ENCODE measurements at regions not wholly inside any gene's neighbourhood (a gene's known extent, or its start where the extent isn't known, plus 50 kb on each side); places are given as distances from the start of the nearest gene placed in this dataset.

DNA sequence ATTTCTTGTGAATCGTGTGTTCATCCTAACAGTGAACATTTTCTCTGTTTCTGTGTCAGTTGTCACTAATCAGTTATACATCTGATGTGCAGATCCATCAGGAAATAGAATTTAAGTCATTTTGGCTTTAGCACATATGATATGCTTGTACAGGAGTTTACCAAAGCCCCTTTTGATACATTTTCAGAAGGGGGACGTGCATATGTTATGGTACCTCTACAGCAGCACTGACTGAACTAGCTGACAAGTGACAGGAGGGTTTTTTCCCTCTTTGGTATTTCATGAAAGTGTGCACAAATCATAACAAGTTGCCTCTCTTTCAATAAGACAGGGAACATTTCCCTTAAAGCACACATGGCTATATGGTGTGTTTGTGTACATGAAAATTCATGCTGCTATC lies 536.5 kb downstream of the PLCL1 start:
- DNase-seq (ENCODE audit: low spot score) = no peak

DNA sequence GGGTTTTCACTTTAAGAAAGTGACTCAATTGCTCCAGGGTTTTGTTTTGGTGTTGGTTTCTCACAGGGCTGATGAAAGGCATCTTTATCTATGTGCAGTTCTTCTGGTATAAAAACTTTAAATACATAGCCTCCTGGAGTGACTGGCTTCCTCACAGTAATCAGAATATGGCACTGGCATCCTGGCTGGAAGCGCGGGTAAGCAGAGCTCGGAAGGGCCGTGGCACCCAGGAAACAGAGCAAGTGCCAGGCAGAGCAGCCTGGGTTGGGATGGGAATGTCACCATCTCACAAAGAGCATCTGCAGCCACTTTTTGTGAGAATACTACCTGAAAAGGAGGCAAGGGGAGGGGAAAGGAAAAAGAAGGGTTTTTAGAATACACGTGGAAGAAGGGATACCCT lies 534.7 kb downstream of the PLCL1 start:
- DNase-seq (ENCODE audit: low spot score) = no peak

DNA sequence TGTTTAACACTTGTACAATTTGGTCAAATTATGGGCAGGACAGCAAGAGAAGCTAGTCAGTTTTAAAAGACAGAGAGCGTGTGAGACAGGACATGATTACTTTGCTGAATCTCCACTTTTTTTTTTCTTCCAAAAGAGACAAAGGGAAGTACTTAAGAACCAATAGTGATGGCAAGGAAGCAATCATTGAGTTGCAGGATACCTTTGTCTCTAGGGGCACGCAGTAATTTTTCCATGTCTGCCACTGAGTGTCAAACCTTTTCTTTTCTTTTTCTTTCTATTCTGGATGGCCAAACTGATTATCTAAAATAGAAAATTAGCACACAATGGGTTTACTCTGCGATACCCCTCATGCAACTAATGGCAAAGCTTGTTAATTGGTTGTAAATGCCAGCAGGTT lies 533.0 kb downstream of the PLCL1 start:
- no peak for DNase-seq (ENCODE audit: low spot score)

DNA sequence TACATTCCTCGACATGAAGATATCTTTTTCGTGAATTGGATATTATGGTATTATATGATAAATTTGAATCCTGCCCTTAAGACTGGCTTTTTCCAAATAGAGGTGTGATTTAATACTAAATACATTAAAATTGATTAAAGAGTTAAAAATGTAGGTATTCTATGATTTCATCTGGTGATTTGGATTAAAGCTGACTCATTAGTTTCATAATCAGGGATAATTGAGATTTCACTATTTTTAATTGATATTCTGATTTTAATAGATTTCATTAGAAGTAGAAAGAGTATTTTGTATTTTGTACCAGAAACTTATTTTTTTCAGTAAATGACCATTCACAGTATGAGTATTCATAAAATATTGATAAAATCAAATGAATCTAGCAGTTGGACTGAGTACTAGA lies 524.1 kb downstream of the PLCL1 start:
- no peak for DNase-seq (ENCODE audit: low spot score)

DNA sequence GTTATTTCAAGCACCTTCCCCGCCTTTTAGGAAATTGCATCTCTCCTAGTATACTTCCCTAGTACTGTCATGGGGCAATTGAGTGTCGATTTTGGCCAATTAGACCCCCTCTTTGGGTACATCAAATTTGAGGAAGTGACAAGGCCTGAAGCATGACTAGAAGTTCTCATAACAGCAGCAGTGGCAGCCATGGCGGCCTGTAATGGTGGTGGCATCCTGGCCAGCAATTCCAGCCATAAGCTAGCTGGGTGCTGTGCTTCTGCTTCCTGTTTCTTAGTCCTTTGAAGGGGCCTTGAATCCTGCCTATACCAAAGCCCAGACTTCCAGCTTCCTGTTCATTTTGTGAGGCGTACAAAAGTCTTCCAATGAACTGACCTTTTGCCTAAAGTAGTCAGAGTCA lies 523.1 kb downstream of the PLCL1 start:
- DNase-seq (ENCODE audit: low spot score) = no peak

DNA sequence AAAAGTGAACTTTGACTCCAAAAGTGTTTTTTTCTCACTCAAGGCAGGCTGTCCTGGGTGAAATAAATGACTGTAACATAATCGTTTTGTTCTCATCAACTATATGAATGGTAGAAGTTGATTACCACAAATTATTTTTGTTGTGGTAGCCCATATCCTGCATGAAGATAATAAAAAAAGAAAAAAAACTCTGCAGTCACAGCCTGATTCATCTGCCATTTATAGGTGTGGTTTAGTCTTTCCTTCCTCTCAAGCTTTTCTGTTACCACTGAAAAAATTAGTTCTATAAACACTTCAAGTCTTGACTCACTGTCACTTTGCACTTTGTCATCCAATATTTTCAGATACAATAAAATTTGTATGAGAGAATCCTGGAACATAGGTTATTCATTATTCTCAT lies 522.0 kb downstream of the PLCL1 start:
- no peak for DNase-seq (ENCODE audit: low spot score)

DNA sequence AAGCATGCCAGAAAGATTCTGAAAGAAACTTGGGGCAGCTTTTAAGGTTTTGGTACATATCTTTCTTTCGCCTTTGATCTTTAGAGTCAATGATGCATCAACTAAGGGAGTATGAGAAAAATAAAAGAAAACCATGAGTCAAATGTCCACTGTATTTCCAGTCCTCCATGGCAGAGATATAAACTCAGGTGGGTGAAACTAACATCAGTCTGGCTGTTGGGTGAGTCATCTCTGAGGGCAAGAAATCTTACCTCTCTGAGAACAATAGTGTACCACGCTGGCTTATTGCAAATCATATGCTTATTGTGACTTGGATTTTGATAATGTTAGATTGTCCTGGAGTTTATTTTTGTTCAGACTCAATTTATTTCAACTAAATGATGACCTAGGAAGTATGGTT lies 521.0 kb downstream of the PLCL1 start:
- no peak for DNase-seq (ENCODE audit: low spot score)

DNA sequence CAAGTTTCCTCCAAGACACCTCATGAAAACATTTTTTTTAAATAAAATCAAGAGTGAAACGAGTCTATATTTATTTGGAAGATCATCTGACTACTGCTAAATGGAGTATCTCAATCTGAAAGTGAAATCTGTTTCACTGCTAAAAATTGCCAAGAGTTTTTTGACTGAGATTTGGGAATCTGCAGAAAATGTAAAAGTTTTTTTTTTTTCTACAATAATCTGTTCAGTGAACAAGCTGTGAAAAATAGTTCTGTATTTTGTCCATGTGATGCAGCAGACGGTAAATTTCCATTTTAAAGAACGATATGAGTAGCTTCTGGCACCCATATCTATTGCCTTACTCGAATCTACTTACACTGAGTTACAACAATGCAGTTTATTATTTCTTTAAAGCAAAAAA lies 519.7 kb downstream of the PLCL1 start:
- DNase-seq (ENCODE audit: low spot score) = no peak

DNA sequence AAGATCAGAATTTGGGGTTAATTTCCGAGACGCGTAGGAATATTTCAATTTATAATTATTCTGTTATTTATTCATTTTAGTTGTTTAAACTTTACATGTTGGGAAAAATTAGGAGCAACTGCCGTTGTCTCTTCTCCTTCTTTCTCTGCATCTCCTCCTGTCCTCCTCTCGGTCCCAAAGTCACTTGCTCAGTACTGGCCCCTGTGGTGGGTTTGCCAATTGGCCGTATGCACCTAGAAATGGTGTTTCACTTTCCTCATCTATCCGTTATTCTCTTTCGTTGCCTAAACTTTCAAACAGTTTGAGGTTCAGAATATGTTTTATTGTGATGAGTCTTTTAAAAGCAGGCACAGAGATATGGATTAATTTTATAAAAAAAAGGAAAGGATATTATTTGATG lies 517.9 kb downstream of the PLCL1 start:
- DNase-seq (ENCODE audit: low spot score) = no peak

DNA sequence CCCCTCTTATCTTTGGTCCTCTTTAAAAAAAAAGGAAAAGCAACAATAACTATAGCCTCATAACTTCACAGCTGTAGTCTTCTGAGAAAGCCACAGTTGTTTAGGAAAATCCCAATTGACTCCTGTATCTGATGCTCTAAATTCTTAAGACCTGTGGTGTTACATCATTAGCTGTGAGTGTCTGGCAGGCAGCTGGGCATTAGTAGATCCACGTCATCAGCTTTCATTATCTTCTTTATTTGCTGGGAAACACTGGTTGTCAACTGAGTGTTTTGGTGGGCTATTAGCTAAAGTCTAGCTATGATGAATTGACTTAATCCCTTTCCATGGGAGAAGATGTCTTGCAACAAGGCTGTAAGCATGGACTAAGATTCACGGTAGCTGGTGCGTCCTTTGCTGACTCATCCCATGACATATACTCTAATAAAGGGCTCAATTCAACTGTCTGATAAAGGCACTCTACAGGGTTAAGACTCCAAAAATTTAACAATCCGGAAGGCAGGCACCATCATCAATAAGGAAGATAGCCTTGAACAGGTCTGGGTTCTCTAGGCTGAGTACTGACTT lies 517.2 kb downstream of the PLCL1 start:
- no peak for DNase-seq (ENCODE audit: low spot score)

DNA sequence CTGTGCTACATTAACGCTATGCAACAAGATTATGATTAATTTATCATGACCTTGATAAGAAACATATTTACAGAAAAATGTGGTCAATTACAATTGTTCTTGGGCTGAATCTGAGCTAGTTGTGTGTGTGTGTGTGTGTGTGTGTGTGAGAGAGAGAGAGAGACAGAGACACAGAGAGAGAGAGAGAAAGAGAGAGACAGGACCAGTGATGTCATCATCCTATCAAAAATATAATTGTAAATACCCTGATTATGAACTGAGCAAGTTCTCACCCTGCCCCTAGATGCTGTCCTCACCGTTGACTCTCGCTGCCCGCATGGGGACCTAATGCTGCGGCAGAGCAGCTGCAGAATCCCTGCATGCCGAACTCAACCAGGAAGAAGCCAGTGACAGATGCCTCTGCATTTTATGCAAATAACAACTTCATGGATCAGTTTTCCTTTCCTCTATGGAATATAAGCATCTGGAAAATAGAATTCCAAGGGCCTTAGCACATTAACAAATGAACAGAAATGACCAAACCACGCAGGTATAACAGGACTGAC lies 512.5 kb downstream of the PLCL1 start:
- no peak for DNase-seq (ENCODE audit: low spot score)

DNA sequence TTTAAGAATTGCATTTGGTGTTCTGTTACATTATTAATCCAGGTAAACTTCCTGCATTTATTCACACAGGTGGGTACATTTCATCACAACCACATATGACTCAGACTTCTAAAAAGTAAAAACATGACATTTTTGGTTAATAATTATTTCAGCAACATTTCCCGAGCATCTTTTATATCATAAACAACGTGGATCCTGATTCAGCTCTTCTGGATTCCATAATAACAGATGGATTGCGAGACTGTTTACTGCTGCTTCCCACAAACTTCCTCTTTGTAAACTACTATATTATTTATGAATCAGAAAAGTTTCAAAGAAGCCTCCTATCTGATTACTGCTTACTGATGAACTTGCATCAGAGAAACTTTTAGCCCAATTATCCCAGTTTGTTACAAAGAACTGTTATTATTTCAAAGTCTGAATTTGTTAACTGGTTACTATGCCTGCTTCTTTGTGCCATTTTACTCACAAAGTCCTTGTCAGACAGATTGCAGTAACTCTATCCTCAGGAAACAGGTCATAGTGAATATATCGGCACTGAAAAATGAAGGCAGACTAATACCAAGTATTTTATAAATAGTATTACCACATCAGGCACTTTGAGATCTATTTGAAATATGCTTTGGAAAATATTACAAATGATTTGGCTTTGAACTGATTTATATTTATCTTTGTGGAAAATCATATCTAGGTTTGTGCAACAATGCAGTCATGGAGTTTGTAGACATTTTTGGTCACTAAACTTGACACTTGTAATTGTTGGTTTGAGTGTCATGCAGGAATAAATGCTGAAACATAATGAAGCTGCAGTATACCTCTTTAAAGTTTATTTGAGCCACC lies 511.6 kb downstream of the PLCL1 start:
- no peak for DNase-seq (ENCODE audit: low spot score)

DNA sequence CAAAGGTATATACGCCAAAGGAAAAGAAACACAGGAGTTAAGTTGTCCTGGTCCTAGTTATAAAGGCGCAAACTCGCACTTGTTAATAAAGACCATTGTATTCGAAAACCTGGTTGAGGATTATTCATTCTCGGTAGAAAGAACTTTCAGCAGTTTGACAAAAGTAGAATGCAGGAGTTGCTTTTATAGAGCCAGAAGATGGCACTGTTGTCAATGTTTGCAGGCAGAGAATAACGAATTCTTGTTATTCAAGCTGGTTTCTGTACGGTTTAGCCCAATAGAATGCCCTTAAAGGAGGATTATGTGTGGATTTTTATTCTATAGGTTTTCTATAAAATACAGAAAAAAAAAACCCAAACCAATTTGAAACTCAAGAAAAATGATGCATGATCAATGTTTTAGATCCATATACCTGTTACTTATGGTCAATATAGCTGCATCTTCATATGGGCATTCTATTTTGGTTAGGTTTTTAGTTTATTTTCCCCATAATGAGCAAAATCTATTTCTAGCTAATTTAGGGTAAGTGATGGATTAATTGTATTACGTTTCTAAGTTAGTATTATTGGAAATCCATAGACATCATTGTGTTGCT lies 510.3 kb downstream of the PLCL1 start:
- DNase-seq (ENCODE audit: low spot score) = no peak

DNA sequence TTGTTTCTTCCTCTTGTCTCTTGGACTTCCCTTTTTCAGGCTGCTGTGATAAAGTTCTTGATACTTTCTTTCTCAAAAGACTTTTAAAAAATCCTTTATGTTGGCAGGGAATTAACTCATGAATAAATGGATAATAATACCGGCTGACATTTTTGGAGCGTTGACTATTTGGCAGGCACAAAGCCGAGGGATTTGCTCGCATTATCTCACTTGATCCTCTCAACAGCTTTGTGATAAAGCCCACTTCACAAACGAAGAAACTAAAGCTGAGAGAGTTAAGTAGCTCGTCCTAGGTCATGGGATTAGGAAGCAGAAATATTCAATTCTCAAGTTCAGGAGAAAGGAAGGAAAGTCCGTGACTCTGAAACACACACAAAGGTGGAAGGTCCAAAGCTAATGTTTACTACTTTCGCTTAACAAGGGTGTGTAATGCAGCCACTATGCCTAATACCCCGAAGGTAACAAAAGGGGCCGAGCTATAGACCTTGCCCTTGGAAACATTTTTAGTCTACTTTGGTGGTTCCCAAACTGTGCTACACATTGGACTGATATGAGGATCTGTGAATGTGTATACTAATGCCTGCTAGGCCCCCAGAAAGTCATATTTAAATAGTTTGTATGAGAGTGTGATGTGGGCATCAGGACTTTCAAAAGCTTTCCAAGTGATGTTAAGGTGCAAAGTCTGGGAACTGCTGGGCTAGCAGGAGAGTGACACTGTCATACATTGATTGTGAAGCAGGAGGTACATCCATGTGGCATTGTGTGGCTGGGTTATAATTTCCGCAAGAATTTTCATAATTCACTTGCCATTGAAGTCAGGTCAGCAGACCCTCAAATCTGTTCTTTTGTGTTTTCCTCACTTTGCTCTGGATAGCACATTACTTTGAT lies 508.4 kb downstream of the PLCL1 start:
- no peak for DNase-seq (ENCODE audit: low spot score)

DNA sequence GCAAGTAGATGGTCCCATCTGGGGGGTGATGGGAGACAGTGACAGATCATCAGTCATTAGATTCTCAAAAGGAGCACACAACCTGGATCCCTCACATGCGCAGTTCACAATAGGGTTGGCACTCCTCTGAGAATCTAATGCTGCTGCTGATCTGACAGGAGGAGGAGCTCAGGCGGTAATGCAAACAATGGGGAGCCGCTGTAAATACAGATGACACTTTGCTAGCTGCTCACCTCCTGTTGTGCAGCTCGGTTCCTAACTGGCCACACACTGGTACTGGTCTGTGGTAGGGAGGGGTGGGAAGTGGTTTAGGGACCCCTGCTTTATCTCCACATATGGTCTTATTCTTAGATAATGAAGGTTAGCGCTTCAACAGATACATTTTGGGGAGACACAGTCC lies 506.6 kb downstream of the PLCL1 start:
- no peak for DNase-seq (ENCODE audit: low spot score)

DNA sequence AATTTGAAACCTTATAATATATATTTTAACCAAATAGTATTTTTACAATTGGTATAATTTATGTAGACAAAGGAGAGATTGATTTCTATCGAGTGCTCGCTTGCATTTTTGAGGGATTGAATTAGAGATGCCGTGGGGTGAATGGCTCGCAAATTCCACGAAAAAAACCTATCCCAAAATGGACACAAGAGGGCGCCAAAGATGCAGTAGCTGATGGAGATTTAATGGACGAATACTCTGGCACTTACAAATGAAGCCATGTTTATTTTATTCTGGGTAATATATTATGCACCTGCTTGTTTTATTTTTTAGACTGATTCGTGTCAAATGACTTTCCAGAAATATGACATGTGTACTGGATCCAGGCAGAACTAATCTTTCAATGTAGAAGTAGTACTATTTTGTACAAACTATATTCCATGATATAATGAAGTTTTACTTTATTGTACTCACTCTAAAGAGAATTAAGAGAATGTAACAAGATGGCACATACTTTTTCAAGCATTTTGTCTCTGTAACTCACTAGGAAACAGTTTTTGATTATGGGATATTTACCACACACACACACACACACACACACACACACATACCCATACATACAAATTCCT lies 505.4 kb downstream of the PLCL1 start:
- DNase-seq (ENCODE audit: low spot score) = no peak

DNA sequence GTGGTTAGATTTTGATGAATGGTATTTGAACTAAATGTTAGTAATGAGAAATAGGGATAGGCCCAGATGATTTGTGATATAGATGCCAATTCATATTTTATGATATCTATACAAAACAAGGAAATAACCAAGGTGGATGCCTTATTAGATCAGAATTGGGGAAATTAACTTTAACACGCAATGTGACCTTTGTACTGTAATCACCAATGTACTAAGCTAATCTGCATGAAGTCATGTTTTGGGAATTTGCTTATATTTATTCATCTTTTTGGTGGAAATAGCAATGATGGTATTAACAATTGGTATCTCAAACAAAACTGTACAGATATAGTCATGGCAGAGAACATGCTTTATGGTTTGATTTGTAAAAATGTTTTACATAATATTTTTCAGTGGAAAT lies 504.7 kb downstream of the PLCL1 start:
- DNase-seq (ENCODE audit: low spot score) = no peak

DNA sequence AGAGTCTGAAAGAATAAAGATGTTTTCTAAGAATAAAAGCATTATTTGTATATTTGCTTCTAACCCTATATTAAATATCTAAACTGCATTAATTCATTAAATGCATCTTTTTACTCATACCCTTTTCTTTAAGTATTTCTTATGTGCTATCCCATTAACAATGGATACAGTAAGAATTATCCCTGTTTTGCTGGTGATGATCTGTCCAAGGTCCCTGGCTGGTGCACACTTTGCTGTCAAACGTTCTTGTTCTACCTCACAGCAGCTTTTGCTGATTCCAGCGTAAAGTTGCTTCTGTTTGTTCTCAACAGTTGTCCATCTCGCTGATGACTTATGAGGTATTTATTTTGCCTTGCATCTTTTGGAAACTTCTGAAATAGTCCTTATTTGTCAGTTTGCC lies 504.0 kb downstream of the PLCL1 start:
- DNase-seq (ENCODE audit: low spot score) = no peak

DNA sequence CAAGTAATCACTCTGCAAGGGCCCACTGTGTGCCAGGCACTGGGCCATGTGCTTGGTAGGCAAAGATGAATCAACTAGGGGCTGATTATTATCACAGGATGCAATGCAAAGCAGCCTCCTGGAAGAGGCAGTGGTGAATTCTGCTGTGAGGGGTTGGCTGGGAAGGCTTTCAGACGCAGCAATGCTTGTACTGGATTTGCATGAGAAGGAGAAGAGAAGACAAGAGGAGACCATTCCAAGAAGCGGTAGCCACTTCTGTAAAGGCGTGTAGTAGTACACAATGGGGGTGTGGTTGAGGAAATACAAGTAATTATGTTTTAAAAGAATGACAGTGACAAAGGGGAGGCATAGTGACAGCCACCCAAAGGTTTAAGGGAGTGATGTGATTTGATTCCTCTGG lies 502.7 kb downstream of the PLCL1 start:
- DNase-seq (ENCODE audit: low spot score) = no peak

DNA sequence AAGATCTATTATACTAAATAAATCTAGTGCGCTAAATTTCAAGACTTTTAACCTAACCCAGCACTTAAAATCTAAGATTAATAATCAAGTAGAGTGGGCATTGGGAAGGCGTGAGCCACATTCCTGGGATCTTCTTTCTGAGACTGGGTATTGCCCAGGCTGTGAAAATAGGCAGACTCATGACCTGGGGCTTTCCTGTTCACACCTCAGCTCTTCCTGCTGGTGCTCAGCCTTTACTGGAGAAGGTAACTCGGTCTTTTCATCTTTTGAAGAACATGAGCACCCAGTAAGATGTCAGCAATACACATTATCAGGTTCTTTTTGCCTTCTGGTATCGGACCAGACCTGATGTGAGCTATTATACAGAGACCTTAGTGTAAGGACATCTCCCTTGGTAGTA lies 500.5 kb downstream of the PLCL1 start:
- DNase-seq (ENCODE audit: low spot score) = no peak

DNA sequence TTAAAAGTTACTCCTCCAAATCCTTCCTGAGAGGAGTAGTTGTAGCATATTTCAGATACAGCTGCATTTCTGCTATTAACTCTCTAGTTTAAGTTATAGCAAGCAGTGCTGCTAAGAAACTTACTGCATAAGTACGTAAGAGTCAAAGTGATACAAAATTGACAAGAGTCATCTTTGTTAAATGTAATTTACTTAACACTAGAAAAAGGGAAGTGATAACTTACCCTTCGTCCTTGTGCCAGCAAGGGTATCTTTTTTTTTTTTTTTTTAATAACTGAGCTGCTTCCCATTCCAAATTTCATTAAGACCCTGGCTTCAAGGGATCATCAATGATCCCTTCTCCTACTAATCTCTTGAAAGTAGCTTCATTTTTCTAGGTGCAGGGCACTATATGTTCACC lies 493.0 kb downstream of the PLCL1 start:
- DNase-seq (ENCODE audit: low spot score) = no peak

Data from ecto neural progenitor cell (in vitro differentiated cells).